Activated naive CD8-positive, alpha-beta T cell (primary cell): ENCODE measurements at regions not wholly inside any gene's neighbourhood (a gene's known extent, or its start where the extent isn't known, plus 50 kb on each side); places are given as distances from the start of the nearest gene placed in this dataset.

Source experiments
- H3K27ac Mint-ChIP-seq: one replicate; pipeline ENCODE4 v1.8.0; 2021; ENCODE audit warnings: mixed read lengths
- H3K27me3 Mint-ChIP-seq: one replicate; pipeline ENCODE4 v1.8.0; 2021; ENCODE audit warnings: mixed read lengths
- H3K36me3 Mint-ChIP-seq: one replicate; pipeline ENCODE4 v1.8.0; 2021; ENCODE audit warnings: mixed read lengths
- H3K4me1 Mint-ChIP-seq: one replicate; pipeline ENCODE4 v1.8.0; 2021; ENCODE audit warnings: low read depth, mixed read lengths
- H3K4me3 Mint-ChIP-seq: one replicate; pipeline ENCODE4 v1.8.0; 2021; ENCODE audit warnings: mild to moderate bottlenecking, mixed read lengths
- H3K9me3 Mint-ChIP-seq: one replicate; pipeline ENCODE4 v1.8.0; 2021; ENCODE audit warnings: low read depth, mixed read lengths

- no peak overlapping the region for H3K4me3 Mint-ChIP-seq
- H3K27ac Mint-ChIP-seq: no peak overlapping the region
- no peaks in the 10 kb centered on the region for H3K4me1 Mint-ChIP-seq
- H3K36me3 Mint-ChIP-seq: no peaks in the 10 kb centered on the region
- no peaks in the 10 kb centered on the region for H3K9me3 Mint-ChIP-seq
- peaks cover 12% of the 10 kb centered on the region for H3K27me3 Mint-ChIP-seq
Measured at GRCh38 chr22:49368976-49369725, 458.5 kb downstream of the BRD1 start.

- H3K4me3 Mint-ChIP-seq: no peak overlapping the region
- H3K27ac Mint-ChIP-seq: no peak overlapping the region
- H3K36me3 Mint-ChIP-seq: no peaks in the 10 kb centered on the region
- no peaks in the 10 kb centered on the region for H3K4me1 Mint-ChIP-seq
- H3K9me3 Mint-ChIP-seq: no peaks in the 10 kb centered on the region
- H3K27me3 Mint-ChIP-seq: peaks cover 12% of the 10 kb centered on the region
Measured at GRCh38 chr22:49368221-49368975, 459.3 kb downstream of the BRD1 start.

GRCh38 chr22:49367041-49367697 is 460.5 kb downstream of the BRD1 start:
- Mint-ChIP-seq H3K27me3 (peaks cover 13% of the 10 kb centered on the region), H3K9me3 (no peaks in the 10 kb centered on the region)

GRCh38 chr22:49366437-49366836 is 461.2 kb downstream of the BRD1 start:
- Mint-ChIP-seq H3K36me3 (no peaks in the 10 kb centered on the region), H3K27me3 (peaks cover 13% of the 10 kb centered on the region), H3K9me3 (no peaks in the 10 kb centered on the region), H3K27ac (no peak overlapping the region), H3K4me3 (no peak overlapping the region), H3K4me1 (no peaks in the 10 kb centered on the region)

More at GRCh38 chr22:49367041-49367697, 460.5 kb downstream of the BRD1 start:
- Mint-ChIP-seq H3K27ac (no peak overlapping the region), H3K4me1 (no peaks in the 10 kb centered on the region), H3K36me3 (no peaks in the 10 kb centered on the region), H3K4me3 (no peak overlapping the region)

- peaks cover 13% of the 10 kb centered on the region for H3K27me3 Mint-ChIP-seq
- no peak overlapping the region for H3K4me3 Mint-ChIP-seq
- H3K4me1 Mint-ChIP-seq: no peaks in the 10 kb centered on the region
- no peak overlapping the region for H3K27ac Mint-ChIP-seq
- no peaks in the 10 kb centered on the region for H3K9me3 Mint-ChIP-seq
- H3K36me3 Mint-ChIP-seq: no peaks in the 10 kb centered on the region
Measured at GRCh38 chr22:49365910-49366309, 461.8 kb downstream of the BRD1 start.

GRCh38 chr22:49365191-49365837 is 462.4 kb downstream of the BRD1 start:
- Mint-ChIP-seq H3K36me3 (no peaks in the 10 kb centered on the region), H3K4me3 (no peak overlapping the region), H3K4me1 (no peaks in the 10 kb centered on the region), H3K27ac (no peak overlapping the region), H3K27me3 (peaks cover 13% of the 10 kb centered on the region), H3K9me3 (no peaks in the 10 kb centered on the region)

- Mint-ChIP-seq H3K36me3 (no peaks in the 10 kb centered on the region), H3K4me3 (no peak overlapping the region), H3K9me3 (no peaks in the 10 kb centered on the region), H3K27ac (no peak overlapping the region), H3K4me1 (no peaks in the 10 kb centered on the region), H3K27me3 (peaks cover 13% of the 10 kb centered on the region)
Measured at GRCh38 chr22:49364398-49364797, 463.3 kb downstream of the BRD1 start.

- Mint-ChIP-seq H3K4me3 (no peak overlapping the region), H3K27me3 (peaks cover 16% of the 10 kb centered on the region), H3K36me3 (no peaks in the 10 kb centered on the region), H3K27ac (no peak overlapping the region), H3K4me1 (no peaks in the 10 kb centered on the region), H3K9me3 (no peaks in the 10 kb centered on the region)
Measured at GRCh38 chr22:49363526-49364230, 464.0 kb downstream of the BRD1 start.

GRCh38 chr22:49362211-49362839 is 465.3 kb downstream of the BRD1 start:
- no peaks in the 10 kb centered on the region for H3K36me3 Mint-ChIP-seq
- no peak overlapping the region for H3K4me3 Mint-ChIP-seq
- no peaks in the 10 kb centered on the region for H3K4me1 Mint-ChIP-seq
- H3K27me3 Mint-ChIP-seq: peaks cover 13% of the 10 kb centered on the region
- no peaks in the 10 kb centered on the region for H3K9me3 Mint-ChIP-seq
- H3K27ac Mint-ChIP-seq: no peak overlapping the region

GRCh38 chr22:49361164-49361563 is 466.5 kb downstream of the BRD1 start:
- Mint-ChIP-seq H3K4me3 (no peak overlapping the region), H3K27me3 (peaks cover 11% of the 10 kb centered on the region), H3K27ac (no peak overlapping the region), H3K36me3 (no peaks in the 10 kb centered on the region), H3K4me1 (no peaks in the 10 kb centered on the region), H3K9me3 (no peaks in the 10 kb centered on the region)

- Mint-ChIP-seq H3K4me1 (no peaks in the 10 kb centered on the region), H3K27me3 (peaks cover 9% of the 10 kb centered on the region), H3K27ac (no peak overlapping the region), H3K4me3 (no peak overlapping the region), H3K9me3 (no peaks in the 10 kb centered on the region), H3K36me3 (no peaks in the 10 kb centered on the region)
Measured at GRCh38 chr22:49360746-49361145, 466.9 kb downstream of the BRD1 start.

- Mint-ChIP-seq H3K4me3 (no peak overlapping the region), H3K27ac (no peak overlapping the region), H3K9me3 (no peaks in the 10 kb centered on the region), H3K36me3 (no peaks in the 10 kb centered on the region), H3K4me1 (no peaks in the 10 kb centered on the region), H3K27me3 (peaks cover 5% of the 10 kb centered on the region)
Measured at GRCh38 chr22:49359076-49359475, 468.6 kb downstream of the BRD1 start.

- Mint-ChIP-seq H3K9me3 (no peaks in the 10 kb centered on the region), H3K27ac (no peak overlapping the region), H3K36me3 (no peaks in the 10 kb centered on the region), H3K27me3 (peaks cover 8% of the 10 kb centered on the region), H3K4me1 (no peaks in the 10 kb centered on the region), H3K4me3 (no peak overlapping the region)
Measured at GRCh38 chr22:49357661-49358440, 469.8 kb downstream of the BRD1 start.
